ENCODE measurements at regions not wholly inside any gene's neighbourhood (a gene's known extent, or its start where the extent isn't known, plus 50 kb on each side); places are given as distances from the start of the nearest gene placed in this dataset.

DNA sequence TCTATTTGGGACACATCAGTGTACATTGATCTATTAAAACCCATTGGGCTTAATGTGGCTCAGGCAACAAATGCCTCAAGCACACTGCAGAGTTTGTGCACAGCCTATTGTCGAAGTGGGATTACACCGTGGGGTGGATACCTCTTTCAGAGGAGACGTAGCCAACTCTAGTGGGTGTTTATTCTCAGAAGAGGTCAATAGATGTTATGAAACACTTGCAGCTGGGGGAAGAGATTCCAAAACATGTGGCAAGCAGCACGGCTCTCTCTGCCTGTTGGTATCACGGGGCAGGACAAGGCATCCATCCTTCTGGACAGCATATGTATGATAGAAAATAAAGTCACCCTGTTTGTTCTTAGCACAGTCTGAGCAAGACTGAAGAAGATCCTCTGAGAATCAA is 121.4 kb upstream of the COPS8 start:
- no peak for DNase-seq

DNA sequence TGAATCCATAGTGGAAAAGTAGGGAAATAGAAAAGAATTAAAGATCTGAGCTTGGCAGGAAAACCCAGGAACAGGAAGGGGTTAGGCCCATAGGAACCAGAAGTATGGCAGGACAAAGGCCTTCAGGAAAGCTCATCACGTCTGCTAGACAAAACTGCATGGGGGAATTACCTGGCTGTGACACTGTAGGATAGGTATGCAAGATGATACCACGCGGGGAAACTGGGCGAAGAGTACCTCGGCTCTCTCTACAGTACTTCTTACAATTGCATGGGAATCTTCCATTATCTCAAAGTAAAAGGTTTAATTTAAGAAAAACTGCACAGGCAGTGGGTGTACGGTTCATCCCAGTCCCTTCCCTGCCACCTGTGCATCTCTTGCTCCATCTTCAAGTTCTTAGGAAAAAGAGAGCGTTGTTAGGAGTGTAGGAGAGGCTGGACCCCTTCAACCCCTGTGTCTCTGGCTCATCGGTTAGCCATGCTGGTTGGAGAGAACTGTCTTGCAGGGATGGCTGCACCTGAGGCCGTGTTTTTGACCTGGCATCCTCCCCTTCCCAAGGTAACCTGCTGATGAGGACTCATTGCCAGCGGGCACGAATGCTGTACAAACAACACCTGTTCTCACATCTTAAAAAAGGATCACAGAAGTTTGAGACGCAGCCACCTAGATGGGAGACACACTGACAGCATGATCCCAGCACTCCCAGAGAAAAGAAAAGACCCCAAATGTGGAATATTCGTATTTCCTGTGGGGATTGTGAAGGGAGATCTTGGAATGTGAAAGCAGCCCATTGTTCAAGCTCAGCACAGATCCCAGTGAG is 120.5 kb upstream of the COPS8 start:
- DNase-seq = no peak

DNA sequence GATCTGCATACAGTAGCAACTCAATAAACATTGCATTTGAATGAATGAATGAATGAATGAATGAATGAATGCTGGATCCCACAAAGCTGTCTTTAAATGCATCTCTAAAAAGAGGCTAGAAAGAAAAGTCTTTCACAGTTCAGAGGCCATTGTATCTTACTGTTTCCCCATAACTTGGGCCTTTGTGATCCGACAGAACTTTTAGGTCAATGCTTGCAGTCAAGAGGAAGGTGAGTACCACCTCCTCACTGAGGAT is 119.9 kb upstream of the COPS8 start:
- DNase-seq = no peak

DNA sequence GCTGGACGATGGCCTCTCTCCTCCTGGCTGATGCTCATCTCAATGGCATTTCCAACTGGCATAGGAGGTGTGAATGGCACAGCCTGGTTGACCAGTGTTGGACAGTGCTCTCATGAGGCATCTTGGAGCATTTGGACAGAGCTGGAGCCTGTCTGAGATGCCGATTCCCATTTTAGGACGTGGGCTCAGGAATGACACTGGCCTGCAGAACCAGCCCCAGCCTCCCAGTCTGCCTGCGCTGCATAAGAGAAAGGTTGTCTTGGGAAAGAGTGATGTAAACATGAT is 118.2 kb upstream of the COPS8 start:
- no peak for DNase-seq

DNA sequence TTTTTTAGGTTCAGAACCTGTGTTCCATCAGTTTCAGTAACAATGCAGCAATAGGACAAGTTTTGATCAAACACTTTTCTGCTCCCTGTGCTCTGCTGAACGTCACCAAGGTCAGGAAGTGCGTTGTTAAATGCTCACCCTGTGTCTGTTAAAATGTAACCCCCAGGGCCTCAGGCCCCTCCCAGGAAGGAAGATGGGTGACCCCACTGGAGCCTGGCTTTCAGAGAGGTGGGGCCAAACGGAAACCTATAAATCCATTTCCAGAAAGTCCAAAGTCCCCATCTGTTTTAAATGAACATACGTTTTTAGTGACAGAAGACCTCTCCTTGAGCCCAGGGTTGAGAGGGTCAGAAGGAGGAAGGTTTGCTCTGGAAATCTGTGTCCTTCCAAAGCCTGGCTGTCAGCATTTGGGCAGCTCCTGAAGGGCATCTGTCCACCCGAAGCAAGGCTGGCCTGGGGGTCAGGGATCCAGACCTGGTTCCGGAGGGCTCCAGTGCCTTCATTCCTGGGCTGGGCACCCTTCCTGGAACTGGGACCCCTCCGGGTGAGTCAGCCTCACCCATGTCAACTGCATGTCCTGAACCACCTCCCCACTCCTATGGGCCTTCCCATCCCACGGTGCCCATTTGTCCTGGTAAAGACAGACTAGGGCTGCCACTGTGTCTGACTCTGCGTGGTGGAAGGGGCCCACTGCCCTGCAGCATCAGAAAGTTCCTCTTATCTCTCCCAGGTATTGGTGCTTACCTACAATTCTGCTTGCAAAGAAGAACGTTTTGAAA is 117.4 kb upstream of the COPS8 start:
- DNase-seq = no peak

DNA sequence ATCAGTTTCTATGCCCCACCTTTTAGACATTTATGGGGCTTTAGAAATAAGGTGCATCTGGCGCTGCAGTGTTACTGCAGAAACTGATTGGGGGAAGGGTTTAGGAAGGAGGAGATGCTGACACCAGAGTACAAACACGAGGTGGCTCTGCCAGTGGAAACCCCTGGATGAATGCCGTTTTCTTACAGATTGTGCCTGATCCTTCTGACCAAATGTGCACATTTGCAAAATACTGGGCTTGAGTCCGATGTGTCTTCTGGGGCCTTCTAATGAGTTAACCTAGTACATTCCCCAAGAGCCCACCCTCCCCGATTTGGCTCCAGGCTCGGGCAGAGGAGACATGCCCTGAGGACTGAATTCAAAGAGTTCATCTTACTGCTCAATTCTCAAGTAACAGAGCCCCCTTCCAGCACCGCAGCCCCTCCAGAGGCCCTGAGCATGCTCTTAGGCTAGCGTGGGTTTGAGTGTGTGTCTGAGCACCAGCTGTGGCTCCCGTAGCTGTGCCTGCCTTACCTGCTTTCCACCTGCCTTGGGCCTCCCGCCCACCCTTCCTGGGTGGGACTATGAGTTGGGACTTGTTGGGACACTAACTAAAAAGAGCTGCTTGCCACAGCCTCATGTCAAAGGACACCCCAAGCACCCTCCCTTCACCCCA is 116.7 kb upstream of the COPS8 start:
- DNase-seq = no peak

DNA sequence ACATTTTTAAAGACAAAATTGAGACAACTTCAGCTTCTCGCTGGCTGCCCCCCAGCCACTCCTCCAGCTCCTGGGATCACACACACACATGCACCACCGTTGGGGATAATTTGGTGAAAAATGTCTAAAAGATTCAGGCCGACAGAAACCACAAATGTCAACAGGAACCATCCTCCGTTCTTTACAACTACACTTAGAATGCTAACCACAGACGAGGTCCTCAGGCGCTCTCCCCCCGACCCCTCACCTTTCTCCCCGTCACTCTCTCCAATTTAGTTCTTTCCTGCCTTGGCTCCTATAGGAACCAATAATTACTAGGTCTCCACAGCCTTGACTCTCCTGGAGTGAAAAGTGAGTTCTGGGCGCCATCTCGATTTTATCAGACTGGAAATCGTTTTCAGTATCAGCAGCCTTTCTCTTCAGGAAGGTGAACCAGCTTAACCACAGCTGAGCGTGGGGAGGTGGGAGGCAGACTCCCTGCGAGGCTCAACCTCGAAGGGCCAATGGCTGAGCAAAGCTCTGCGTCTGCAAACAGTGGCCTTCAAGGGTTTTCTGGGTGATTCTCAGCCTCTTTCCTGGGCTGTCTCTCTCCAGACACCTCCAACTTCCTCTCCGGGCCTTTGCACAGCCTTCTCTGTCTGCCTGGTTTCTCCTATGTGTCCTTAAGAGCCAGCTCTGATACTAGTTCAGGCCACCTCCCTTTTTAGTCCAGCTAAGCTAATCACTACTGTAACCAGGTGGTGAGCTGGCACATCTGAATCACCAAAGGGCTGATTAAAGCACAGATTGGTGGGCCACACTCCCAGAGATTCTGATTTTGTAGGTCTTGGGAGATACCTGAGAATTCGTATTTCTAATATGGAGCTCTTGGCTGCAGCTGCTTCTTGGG is 115.7 kb upstream of the COPS8 start:
- no peak for DNase-seq

DNA sequence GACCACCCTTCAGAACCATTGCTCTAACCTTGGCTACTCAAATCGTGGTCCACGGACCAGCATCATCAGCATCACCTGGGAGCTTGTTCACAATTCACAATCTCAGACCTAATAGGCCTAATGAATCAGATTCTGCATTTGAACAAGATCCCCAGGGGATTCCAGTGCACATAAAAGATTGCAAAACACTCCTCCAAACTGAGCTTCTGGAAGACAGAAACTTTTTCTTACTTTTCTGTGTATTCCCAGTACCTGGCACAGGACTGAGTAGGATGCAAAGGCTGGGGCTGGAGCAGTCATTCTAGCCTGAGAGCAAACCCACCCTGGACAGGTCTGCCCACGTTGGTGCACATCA is 115.1 kb upstream of the COPS8 start:
- no peak for DNase-seq

DNA sequence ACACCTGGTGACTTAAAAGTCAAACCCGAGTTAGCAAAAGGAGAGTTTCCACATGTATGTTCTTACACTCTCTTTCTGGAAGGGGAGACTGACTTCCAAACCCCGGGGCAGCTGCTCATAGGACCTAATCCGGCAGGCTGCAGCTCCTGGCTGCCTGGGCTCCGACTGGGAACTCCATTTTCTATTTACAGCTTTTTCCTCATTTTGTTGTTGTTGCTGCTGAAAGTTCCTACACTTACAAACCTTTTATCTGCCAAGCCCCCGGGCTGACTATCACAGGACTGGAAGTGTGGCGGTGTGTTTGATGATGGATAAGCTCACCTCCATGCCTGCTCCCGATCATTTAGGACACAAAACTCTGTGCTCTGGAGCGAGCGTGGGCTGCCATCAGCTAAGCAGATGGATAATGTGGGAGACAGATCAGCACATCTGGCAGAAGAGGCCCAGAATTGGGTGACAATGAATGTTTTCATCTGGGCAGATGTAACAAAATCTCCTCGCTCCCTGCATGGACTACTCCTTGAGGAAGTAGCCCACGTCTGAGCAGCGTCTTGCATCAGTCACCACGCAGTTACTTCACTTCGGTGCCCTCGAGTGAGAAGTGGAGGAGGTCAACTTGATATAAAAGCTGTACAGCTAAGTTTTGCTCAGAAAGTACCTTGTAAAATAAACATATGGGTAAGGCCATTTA is 114.4 kb upstream of the COPS8 start:
- no peak for DNase-seq

DNA sequence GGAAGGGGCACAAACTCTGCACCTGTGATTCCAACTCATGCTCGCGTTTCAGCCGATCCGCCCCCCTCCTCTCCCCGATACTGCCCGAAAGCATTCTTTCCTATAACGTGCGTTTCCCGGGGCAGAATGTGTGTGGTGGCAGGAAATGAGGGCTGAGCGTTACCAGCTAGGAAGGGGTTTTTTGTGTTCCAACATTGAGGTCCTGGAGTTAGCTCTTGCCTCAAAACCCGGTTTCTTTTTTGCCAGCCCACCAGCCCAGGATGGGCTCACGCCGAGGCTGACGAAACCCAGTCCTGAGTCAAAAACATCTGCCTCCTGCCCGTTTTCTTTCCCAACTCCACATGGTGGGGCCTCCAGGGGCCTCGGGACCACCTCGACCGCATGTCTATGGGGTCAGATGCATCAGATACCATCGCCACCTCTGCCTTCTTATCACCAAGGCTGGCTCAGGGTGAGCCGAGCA is 113.7 kb upstream of the COPS8 start:
- DNase-seq = no peak

DNA sequence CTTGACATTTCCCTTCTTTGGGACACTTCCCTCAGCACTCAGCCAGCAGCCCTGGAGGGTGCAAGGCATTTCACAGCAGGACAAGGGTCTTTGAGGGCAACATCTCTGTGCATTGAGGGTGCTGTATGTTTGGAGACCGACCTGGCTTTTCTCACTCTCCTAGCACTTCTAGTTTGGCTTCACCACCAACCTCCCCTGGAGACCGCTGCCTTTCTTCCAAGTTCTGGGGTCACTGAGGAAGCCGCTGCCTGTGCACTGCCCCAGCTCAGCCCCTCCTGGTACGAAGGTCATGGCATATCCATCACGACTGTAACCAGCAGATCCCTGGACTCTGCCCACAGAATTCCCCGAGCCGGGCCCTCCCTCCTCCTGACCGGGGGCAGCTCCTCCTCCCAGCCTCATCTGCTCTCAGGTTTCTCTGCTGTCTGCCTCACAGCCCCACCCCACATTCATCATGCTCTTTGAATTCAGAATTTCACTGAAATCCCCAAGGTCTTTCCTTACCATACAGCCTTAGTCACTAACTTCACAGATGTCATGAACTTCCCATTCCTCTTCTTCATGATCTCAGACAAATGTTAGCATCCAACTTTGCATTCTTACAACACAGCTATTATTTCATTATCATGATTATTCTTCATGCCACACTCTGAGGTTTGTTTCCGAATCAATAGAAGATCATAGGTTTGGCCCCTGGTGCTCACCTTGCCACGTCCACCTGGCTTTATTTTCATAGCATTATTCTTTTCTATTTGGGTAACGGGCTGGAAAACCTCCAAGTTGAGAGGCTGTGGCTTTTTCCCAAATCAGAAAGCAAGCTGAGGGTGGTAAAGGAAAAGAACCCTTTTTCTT is 113.0 kb upstream of the COPS8 start:
- DNase-seq = peak; percentile 77

DNA sequence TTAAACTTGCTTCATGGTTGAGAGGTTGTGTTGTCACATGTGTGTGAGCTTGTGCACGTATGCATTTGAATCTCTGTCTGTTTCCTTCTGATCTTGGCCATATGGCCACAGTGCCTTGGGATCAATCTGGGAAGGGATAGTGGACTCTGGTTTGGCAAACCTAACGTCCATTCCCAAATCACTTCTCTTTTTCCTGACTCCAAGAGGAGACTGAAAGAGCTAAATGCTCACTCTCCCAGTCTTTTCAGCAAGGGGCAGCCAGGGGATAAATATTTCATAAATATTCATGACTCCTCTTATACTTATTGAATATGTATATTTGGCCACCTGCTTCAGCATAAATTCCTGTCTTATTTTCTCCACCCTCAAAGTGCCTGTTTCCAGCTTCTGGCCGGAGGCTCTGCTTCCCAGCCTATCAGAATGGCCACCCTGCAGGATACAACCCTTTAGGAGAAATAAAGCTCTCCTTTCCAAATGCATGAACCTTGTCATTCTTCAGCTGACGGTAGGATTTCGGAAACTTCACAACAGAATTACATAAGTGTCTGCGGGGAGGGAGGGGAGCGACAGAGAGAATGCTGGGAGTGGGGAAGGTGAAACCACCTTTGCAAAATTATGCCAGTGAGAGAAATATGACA is 112.2 kb upstream of the COPS8 start:
- DNase-seq = no peak

DNA sequence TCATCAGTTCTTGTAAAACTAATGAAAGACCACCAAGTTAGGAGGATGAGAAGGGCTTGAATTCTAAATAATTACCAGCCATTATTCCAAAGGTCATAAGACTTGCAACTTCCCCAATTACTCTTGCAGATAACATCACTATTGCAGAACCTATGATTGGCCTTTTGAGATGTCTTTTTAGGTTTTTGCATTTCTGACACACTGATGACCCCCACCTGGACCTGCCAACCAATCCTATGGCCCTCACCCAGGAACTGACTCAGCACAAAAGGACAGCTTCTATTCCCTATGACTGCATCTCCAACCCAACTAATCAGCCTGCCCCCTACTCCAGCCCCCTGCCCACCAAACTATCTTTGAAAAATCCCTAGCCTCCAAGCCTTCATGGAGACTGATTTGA is 111.5 kb upstream of the COPS8 start:
- no peak for DNase-seq

DNA sequence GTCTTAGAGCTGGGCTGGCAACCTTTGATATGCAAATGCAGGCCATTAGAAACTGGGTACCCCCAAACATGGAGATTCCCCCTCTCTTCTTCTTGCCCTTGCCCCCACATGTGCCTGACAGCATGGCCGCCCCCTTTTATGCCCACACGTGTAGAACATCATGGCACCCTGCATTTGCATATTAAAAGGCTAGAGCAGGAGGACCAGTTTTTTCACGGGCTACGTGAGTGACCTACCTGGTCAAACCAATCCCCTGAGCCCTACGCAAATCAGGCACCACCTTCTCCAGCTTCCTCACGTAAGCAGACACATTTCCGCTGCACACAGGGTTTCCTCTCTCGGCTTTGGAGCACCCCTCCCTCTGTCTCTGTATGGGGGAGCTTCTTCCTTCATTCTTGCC is 110.9 kb upstream of the COPS8 start:
- DNase-seq = no peak

DNA sequence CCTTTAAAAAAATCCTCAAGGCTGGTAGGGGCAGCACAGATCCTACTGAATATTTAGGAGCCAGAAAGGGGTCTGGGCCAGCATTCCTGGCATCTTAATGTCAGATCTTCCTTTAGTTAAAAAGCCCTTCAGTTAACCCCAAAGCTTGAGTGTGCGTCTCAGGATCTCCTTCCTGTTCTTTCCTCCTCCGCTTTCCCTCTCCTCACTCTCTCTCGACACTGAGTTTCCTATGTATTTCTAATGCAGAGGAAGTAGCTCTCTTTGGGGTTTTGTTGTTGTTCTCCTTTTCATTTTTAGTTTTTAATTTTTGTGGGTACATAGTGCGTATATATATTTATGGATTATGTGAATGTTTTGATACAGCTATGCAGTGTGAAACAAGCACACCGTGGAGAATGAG is 109.9 kb upstream of the COPS8 start:
- DNase-seq = no peak

DNA sequence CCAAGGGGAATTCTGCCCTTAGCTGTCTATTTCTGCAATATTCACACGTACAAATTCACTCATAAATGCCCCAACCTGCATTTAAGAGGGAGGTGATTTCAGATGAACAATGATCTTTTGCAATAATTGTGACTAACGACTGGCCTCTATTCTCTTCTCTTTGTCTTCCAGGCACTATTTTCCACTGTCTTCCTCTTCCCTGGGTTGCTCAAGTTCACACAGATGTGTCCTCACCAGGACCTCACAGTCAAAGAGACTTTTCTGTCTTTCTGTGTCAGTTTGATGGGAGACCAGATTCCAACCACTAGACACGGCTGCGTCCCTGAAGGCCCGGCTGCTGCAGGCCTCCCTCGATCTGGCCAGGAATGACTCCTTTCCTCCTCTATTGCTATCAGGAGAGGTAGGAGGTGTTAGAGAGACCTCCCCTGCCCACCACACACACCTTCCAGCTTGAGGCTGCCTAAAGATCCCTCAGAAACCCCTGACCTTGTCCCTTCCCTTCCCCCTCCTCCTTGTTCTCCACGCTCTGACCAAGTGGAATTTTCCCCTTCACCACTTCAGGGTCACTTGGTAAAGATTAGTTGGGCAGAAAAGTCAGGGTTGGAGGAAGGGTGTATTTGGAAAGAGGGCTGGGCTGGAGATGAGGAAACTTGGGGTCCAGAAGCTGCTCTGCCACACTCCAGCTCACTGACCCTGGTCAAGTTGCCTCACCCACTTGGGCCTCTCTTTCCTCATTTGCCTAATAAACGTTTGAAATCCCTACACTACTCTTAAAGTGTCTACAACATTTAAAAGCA is 109.2 kb upstream of the COPS8 start:
- DNase-seq = no peak

DNA sequence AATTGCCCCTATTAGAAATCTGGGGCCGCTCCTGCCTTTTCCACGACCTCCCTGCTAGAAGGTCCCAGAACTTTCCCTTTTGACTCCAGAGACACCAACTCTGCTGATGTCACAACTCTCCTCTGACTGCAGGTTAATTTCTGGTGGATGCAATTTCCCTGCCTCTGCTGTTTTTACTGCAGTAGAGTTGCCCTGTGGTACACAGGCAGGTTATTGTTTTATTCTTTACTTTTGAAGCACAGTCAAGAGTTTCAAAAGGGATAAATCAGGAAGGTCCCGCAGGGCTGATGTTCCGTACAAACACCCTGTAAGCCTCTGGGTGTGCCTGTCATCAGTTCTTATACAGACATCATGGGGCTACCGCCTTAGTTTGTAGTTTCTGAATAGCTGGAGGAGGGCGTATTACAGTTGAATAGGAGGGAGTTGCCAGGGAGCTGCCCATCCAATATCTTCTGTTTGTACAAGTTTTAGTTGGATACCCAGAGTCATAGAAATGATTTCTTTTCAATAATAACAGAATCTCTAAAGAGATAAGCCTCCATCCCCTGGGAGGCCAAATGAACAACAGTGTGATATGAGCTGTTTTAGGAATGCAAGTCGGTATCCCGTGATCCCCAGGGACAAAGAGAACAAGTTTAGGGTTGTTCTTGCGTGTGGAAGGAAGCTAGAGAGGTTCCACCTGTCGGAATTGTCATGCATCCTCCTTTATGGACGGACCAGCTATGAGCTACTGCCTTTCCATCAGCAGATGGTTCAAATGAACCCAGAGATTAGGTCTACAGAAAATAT is 108.4 kb upstream of the COPS8 start:
- peak; percentile 64 for DNase-seq

DNA sequence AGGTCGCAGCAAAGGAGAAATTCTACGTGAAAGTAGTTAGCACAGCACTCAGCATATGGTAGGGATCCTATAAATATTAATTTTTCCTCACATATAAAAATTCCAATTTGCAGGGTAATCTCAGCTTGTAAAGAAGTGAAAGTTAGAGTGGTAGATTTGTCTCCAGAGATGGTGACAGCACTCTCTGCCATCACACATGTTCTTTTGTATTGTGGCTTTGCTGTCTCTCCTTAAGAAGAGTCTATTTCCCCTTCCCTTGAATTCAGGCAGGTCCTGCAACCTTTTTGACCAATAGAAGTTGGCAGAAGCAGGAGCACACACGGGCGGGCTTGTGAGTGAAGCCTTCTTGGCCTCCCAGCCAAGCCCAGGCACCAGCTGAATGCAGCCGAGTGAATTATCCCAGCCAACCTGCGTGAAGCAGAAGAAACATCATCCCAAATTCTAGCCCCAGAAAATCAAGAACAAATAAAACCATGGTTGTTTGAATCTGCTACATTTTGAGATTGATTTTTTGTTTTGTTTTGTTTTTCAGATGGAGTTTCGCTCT is 107.8 kb upstream of the COPS8 start:
- no peak for DNase-seq

DNA sequence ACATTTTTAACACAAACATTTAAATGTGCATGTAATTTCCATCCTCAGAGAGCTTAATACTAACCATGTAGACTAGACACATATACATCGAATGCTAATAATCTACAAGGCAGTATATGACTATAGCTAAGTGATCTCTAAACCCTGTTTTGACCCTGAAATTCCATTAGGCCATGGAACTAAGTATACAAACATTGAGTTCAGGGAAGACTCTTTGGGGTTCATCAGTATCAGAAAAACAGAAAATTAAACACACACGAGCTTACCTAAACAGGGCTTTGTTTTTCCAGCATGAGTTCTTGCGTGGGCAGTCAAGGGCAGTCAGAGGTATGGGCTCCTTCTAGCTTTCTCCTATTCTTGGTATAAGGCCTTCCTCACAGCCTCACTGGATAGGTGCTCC is 106.0 kb upstream of the COPS8 start:
- no peak for DNase-seq

Measured in NCI-H345 (cell line).